BJ (cell line): ENCODE measurements at regions not wholly inside any gene's neighbourhood (a gene's known extent, or its start where the extent isn't known, plus 50 kb on each side); places are given as distances from the start of the nearest gene placed in this dataset.

Experiments
- CTCF ChIA-PET: fragments of 350-600 bp; formaldehyde crosslinking; extraction: SDS; loops from one replicate; lab custom pipeline; 2021; ENCODE audit warnings: antibody characterized with exemption, inconsistent platforms; lab: Yijun Ruan, JAX
- POLR2A ChIA-PET: fragments of 300-600 bp; sonication (Branson Sonifier 250); formaldehyde crosslinking; extraction: SDS; loops from one replicate; lab custom pipeline; 2021; ENCODE audit warnings: antibody characterized with exemption; lab: Charles Lee
- DNase-seq: peaks from one replicate; pipeline ENCODE4 v3.0.0-alpha.2; 2011; ENCODE audit warnings: low read depth
- H3K27me3 ChIP-seq: 2 replicates; pipeline ENCODE4 v1.6.0; 2011; ENCODE audit warnings: low read length; ENCODE audit not compliant: control insufficient read depth, insufficient read depth
- H3K36me3 ChIP-seq: 2 replicates; pipeline ENCODE4 v1.5.1; 2011; ENCODE audit warnings: low read length; ENCODE audit not compliant: control insufficient read depth, insufficient read depth
- H3K4me3 ChIP-seq: 2 replicates; pipeline ENCODE4 v1.5.1; 2011; ENCODE audit warnings: low read depth, mild to moderate bottlenecking, control low read depth, low read length
- TF ChIP-seq, protein P1 (sequence below): IDR thresholded peaks from 2 replicates; pipeline ENCODE4 v1.5.1; 2011; ENCODE audit warnings: low read depth, mild to moderate bottlenecking, control low read depth, inconsistent platforms, low read length, moderate library complexity; ENCODE audit not compliant: insufficient read depth

DNA sequence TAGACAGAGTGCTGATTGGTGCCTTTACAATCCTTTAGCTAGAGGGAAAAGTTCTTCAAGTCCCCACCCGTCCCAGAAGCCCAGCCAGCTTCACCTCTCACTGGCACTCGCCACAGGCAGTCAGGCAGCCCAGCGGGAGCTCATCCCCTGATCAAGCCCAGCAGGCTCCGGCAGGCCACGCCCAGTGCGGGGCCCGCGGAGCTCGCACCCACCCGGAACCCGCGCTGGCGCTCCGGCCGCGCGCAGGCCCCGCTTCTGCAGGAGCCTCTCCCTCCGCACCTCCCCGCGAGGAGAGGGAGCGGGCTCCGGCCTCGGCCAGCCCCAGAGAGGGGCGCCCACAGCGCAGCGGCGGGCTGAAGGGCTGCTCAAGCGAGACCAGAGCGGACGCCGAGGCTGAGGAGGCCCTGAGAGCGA is 202.4 kb upstream of the PDGFD start:
- no peaks in the 10 kb centered on the region for H3K36me3 ChIP-seq
- POLR2A ChIA-PET: interaction anchor here (0.6 kb wide), 1 partner anchor 665 kb away, joined by 4 read pairs; no protein-coding TSS in a partner anchor
- no peak overlapping the region for H3K4me3 ChIP-seq
- CTCF ChIA-PET: no interaction called here
- DNase-seq: no peak
- no peaks in the 10 kb centered on the region for H3K27me3 ChIP-seq
- TF ChIP-seq, protein P1, sequence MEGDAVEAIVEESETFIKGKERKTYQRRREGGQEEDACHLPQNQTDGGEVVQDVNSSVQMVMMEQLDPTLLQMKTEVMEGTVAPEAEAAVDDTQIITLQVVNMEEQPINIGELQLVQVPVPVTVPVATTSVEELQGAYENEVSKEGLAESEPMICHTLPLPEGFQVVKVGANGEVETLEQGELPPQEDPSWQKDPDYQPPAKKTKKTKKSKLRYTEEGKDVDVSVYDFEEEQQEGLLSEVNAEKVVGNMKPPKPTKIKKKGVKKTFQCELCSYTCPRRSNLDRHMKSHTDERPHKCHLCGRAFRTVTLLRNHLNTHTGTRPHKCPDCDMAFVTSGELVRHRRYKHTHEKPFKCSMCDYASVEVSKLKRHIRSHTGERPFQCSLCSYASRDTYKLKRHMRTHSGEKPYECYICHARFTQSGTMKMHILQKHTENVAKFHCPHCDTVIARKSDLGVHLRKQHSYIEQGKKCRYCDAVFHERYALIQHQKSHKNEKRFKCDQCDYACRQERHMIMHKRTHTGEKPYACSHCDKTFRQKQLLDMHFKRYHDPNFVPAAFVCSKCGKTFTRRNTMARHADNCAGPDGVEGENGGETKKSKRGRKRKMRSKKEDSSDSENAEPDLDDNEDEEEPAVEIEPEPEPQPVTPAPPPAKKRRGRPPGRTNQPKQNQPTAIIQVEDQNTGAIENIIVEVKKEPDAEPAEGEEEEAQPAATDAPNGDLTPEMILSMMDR: no peak

DNA sequence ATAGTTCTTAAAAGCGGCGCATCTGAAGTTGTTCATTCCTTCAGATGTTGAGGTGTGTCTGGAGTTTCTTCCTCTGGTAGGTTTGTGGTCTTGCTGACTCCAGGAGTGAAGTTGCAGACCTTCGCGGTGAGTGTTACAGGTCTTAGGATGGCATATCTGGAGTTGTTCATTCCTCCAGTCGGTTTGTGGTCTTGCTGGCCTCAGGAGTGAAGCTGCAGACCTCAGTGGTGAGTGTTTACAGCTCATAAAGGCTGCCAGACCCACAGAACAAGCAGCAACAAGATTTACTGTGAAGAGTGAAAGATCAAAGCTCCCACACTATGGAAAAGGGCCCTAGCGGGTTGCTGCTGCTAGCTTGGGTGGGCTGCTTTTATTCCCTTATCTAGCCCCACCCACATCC is 201.7 kb upstream of the PDGFD start:
- CTCF ChIA-PET: no interaction called here
- Histone ChIP-seq H3K27me3 (no peaks in the 10 kb centered on the region), H3K4me3 (no peak overlapping the region), H3K36me3 (no peaks in the 10 kb centered on the region)
- POLR2A ChIA-PET: interaction anchor here (0.6 kb wide), 1 partner anchor 664 kb away, joined by 4 read pairs; no protein-coding TSS in a partner anchor
- TF ChIP-seq, protein P1: no peak
- DNase-seq: no peak

DNA sequence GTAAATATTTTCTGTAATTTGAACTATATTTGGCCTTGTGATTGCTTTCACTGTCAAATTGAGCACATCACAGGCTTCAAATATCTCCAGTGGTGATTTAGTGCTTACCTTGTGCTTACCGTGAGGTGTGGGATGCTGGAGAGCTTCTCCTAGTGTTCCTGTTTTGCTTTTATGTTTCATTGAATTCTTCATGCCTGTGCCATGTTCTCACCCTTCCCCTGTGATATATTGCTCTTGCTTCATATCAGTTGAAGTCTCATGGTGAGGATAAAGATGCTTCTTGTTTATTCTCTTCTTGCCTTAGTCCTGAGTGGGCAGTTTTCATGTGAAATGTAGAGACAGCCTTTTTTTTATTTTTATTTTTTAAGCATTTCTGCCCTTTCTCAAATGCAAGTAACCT is 198.0 kb upstream of the PDGFD start:
- DNase-seq: no peak
- Histone ChIP-seq H3K27me3 (no peaks in the 10 kb centered on the region), H3K36me3 (no peaks in the 10 kb centered on the region), H3K4me3 (no peak overlapping the region)
- CTCF ChIA-PET: no interaction called here
- POLR2A ChIA-PET: no interaction called here
- TF ChIP-seq, protein P1: no peak

DNA sequence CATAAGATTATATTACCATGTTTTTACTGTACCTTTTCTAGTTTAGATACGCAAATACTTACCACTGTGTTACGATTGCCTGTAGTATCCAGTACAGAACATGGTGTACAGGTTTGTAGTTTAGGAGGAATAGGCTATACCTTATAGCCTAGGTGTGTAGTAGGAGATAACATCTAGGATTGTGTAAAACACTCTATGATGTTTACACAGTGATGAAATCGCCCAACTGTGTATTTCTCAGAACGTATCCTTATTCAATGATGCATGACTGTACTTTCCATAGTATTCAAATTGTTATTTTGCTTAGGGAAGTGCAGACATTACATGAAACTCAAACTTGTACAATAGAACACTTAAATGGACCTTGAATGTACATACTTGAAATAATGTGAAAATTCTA is 188.1 kb upstream of the PDGFD start:
- H3K4me3 ChIP-seq: no peak overlapping the region
- no peaks in the 10 kb centered on the region for H3K36me3 ChIP-seq
- no peaks in the 10 kb centered on the region for H3K27me3 ChIP-seq
- DNase-seq: no peak
- TF ChIP-seq, protein P1: no peak
- POLR2A ChIA-PET: no interaction called here
- CTCF ChIA-PET: no interaction called here

DNA sequence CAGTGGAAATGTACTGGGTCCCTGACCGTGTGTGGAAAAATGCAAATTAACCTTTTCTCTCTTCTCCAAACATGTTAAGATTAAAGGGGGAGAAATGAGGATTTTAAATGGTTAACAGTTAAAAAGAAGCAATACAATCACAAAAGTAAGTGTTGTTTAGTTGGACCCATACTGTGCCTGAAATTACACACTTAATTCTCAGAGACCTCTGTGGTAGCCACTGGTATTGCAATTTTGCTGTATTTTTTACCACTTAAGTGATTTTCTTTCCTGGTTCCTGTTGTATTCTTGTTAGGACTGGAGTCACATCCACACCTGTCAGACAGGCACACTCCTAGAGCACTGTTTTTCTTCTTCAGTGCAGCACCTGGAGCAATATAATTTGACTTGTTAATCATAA is 179.6 kb upstream of the PDGFD start:
- Histone ChIP-seq H3K36me3 (no peaks in the 10 kb centered on the region), H3K4me3 (no peak overlapping the region), H3K27me3 (no peaks in the 10 kb centered on the region)
- no peak for DNase-seq
- ChIA-PET CTCF (no interaction called here), POLR2A (no interaction called here)
- TF ChIP-seq, protein P1: peak; percentile 20; the same call in 1 of the 2 replicates
